Transverse colon (tissue), 4 donors: ENCODE measurements at regions not wholly inside any gene's neighbourhood (a gene's known extent, or its start where the extent isn't known, plus 50 kb on each side); places are given as distances from the start of the nearest gene placed in this dataset.

Experiments
- EP300 ChIP-seq: sonication (generic); formaldehyde crosslinking; IDR thresholded peaks from one replicate; pipeline ENCODE4 v1.6.1; 2017; ENCODE audit warnings: antibody characterized with exemption, low read depth
- POLR2A ChIP-seq: fragments of 450-650 bp; IDR thresholded peaks from one replicate; pipeline ENCODE4 v1.6.1; 2016; ENCODE audit warnings: antibody characterized with exemption, mild to moderate bottlenecking, moderate library complexity
- POLR2AphosphoS5 ChIP-seq, 3 donors: sonication (generic); formaldehyde crosslinking; IDR thresholded peaks; one replicate each; pipeline ENCODE4 v1.6.1; 2016; ENCODE audit warnings: antibody characterized with exemption in 3 of 3
- TF ChIP-seq, protein P1 (sequence below), 5 experiments: fragments of 200-600 bp in 3 of 5; fragments of 450-650 bp in 2 of 5; sonication (generic) in 3 of 5; IDR thresholded peaks; 1 replicate in 2 of 5; 2 replicates in 3 of 5; pipeline ENCODE4 v1.5.1; 2016 to 2017; ENCODE audit warnings: antibody characterized with exemption in 5 of 5, inconsistent platforms in 3 of 5, mild to moderate bottlenecking in 2 of 5, moderate library complexity in 1 of 5

DNA sequence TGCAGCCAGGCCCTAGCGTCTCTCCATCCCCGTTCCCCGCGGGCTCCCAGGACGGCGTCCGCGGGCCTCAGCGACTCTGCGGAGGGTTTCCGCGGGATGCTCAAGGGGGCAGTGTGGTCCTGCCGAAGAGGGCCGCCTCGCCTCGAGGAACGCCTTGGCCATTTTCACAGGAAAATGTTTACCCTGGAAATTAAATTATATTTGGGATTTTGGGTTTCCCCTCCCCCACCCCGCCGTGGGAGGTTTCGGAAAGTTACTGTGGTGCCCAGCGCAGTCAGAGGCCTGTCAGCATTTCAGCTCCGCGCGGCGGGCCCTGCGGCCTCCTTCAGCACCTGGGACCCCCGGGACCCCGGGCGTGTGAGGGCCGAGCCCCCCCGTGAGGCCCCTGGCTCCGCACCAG lies 94.5 kb downstream of the PCTP start:
- TF ChIP-seq, protein P1, sequence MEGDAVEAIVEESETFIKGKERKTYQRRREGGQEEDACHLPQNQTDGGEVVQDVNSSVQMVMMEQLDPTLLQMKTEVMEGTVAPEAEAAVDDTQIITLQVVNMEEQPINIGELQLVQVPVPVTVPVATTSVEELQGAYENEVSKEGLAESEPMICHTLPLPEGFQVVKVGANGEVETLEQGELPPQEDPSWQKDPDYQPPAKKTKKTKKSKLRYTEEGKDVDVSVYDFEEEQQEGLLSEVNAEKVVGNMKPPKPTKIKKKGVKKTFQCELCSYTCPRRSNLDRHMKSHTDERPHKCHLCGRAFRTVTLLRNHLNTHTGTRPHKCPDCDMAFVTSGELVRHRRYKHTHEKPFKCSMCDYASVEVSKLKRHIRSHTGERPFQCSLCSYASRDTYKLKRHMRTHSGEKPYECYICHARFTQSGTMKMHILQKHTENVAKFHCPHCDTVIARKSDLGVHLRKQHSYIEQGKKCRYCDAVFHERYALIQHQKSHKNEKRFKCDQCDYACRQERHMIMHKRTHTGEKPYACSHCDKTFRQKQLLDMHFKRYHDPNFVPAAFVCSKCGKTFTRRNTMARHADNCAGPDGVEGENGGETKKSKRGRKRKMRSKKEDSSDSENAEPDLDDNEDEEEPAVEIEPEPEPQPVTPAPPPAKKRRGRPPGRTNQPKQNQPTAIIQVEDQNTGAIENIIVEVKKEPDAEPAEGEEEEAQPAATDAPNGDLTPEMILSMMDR (IDR thresholded peaks at IDR 0.05): peak; percentile 41 to 57 (median 51)
- TF ChIP-seq POLR2A: no peak
- no peak for TF ChIP-seq EP300
- TF ChIP-seq POLR2AphosphoS5 (IDR thresholded peaks at IDR 0.05): no peak
